ENCODE measurements at regions not wholly inside any gene's neighbourhood (a gene's known extent, or its start where the extent isn't known, plus 50 kb on each side); places are given as distances from the start of the nearest gene placed in this dataset.

- no peak for ATAC-seq
- no peaks in the 10 kb centered on the region for H3K27me3 Mint-ChIP-seq
- H3K4me1 Mint-ChIP-seq (ENCODE audit: low read depth) = no peaks in the 10 kb centered on the region
- no peak overlapping the region for H3K4me3 Mint-ChIP-seq
- no peak overlapping the region for H3K27ac Mint-ChIP-seq
- POLR2A ChIA-PET = no interaction called here
- no peaks in the 10 kb centered on the region for H3K9me3 Mint-ChIP-seq
- CTCF ChIA-PET = no interaction called here
- intact Hi-C loops (cut with micrococcal nuclease) = no loop called here
- H3K36me3 Mint-ChIP-seq (ENCODE audit: low read depth) = no peaks in the 10 kb centered on the region
- TF ChIP-seq CTCF (IDR thresholded peaks at IDR 0.05) = no peak
- no peak for DNase-seq
Measured at GRCh38 chr13:73358606-73359095, 299.8 kb downstream of the KLF5 start.

GRCh38 chr13:73355134-73355533 is 296.3 kb downstream of the KLF5 start:
- Mint-ChIP-seq H3K4me1 (ENCODE audit: low read depth) (no peaks in the 10 kb centered on the region), H3K27ac (no peak overlapping the region), H3K9me3 (no peaks in the 10 kb centered on the region), H3K4me3 (no peak overlapping the region), H3K27me3 (no peaks in the 10 kb centered on the region), H3K36me3 (ENCODE audit: low read depth) (no peaks in the 10 kb centered on the region)
- no peak for TF ChIP-seq CTCF (IDR thresholded peaks at IDR 0.05)
- DNase-seq = no peak
- POLR2A ChIA-PET = no interaction called here
- ATAC-seq = no peak
- CTCF ChIA-PET = no interaction called here
- intact Hi-C loops (cut with micrococcal nuclease) = no loop called here

- POLR2A ChIA-PET = no interaction called here
- no peak for TF ChIP-seq CTCF (IDR thresholded peaks at IDR 0.05)
- no peak overlapping the region for H3K27ac Mint-ChIP-seq
- DNase-seq (no peak), ATAC-seq (no peak)
- no peaks in the 10 kb centered on the region for H3K9me3 Mint-ChIP-seq
- H3K36me3 Mint-ChIP-seq (ENCODE audit: low read depth) = no peaks in the 10 kb centered on the region
- no peaks in the 10 kb centered on the region for H3K4me1 Mint-ChIP-seq (ENCODE audit: low read depth)
- intact Hi-C loops (cut with micrococcal nuclease) = no loop called here
- CTCF ChIA-PET = no interaction called here
- H3K27me3 Mint-ChIP-seq = peaks cover 3% of the 10 kb centered on the region
- no peak overlapping the region for H3K4me3 Mint-ChIP-seq
Measured at GRCh38 chr13:73351730-73352129, 292.9 kb downstream of the KLF5 start.

- Mint-ChIP-seq H3K4me1 (ENCODE audit: low read depth) (no peaks in the 10 kb centered on the region), H3K4me3 (no peak overlapping the region), H3K27me3 (no peaks in the 10 kb centered on the region), H3K9me3 (no peaks in the 10 kb centered on the region), H3K27ac (no peak overlapping the region), H3K36me3 (ENCODE audit: low read depth) (no peaks in the 10 kb centered on the region)
- CTCF ChIA-PET = interaction anchor here (1.0 kb wide), 1 partner anchor 46 kb away, joined by 3 read pairs; no protein-coding TSS in a partner anchor
- ATAC-seq (no peak), DNase-seq (no peak)
- POLR2A ChIA-PET = no interaction called here
- TF ChIP-seq CTCF (IDR thresholded peaks at IDR 0.05) = no peak
- intact Hi-C loops (cut with micrococcal nuclease) = no loop called here
Measured at GRCh38 chr13:73341748-73342147, 282.9 kb downstream of the KLF5 start.

- TF ChIP-seq CTCF (IDR thresholded peaks at IDR 0.05) = no peak
- no peak for DNase-seq
- H3K36me3 Mint-ChIP-seq (ENCODE audit: low read depth) = no peaks in the 10 kb centered on the region
- no peaks in the 10 kb centered on the region for H3K9me3 Mint-ChIP-seq
- no peak for ATAC-seq
- H3K27me3 Mint-ChIP-seq = no peaks in the 10 kb centered on the region
- H3K4me1 Mint-ChIP-seq (ENCODE audit: low read depth) = peaks cover 5% of the 10 kb centered on the region
- ChIA-PET POLR2A (no interaction called here), CTCF (no interaction called here)
- H3K27ac Mint-ChIP-seq = no peak overlapping the region
- intact Hi-C loops (cut with micrococcal nuclease) = no loop called here
- H3K4me3 Mint-ChIP-seq = no peak overlapping the region
Measured at GRCh38 chr13:73340069-73340468, 281.3 kb downstream of the KLF5 start.
